Psoas muscle (tissue), 7 donors: ENCODE measurements at regions not wholly inside any gene's neighbourhood (a gene's known extent, or its start where the extent isn't known, plus 50 kb on each side); places are given as distances from the start of the nearest gene placed in this dataset.

Source experiments
- ATAC-seq, 4 donors: fragments of 200-7000 bp; cut with Tn5 transposase; one replicate each; pipeline ENCODE4 v1.9.1; 2020; ENCODE audit warnings: moderate library complexity in 3 of 4, mild to moderate bottlenecking in 2 of 4
- DNase-seq, 2 donors: peaks; one replicate each; pipeline ENCODE4 v3.0.0-alpha.2; 2020
- H3K27ac ChIP-seq: fragments of 200-600 bp; one replicate; pipeline ENCODE4 v1.8.0; 2022
- H3K27me3 ChIP-seq, 3 donors: fragments of 200-600 bp in 1 of 3; one replicate each; pipeline versions ENCODE4 v1.6.1 to v1.8.0; 2013 to 2022; ENCODE audit warnings: low read length in 2 of 3, mild to moderate bottlenecking in 2 of 3, moderate library complexity in 1 of 3; ENCODE audit not compliant: insufficient read depth in 3 of 3
- H3K36me3 ChIP-seq, 2 donors: fragments of 200-600 bp in 1 of 2; one replicate each; pipeline versions ENCODE4 v1.6.1 to v1.8.0; 2013 to 2022; ENCODE audit warnings: low read depth in 1 of 2, mild to moderate bottlenecking in 1 of 2, moderate library complexity in 1 of 2; ENCODE audit not compliant: insufficient read depth in 1 of 2
- H3K4me1 ChIP-seq: fragments of 200-600 bp; one replicate; pipeline ENCODE4 v1.8.0; 2022
- H3K4me3 ChIP-seq: fragments of 200-600 bp; one replicate; pipeline ENCODE4 v1.8.0; 2022; ENCODE audit warnings: mild to moderate bottlenecking
- H3K9me3 ChIP-seq: fragments of 200-600 bp; one replicate; pipeline ENCODE4 v1.8.0; 2022
- CTCF ChIP-seq: fragments of 200-600 bp; IDR thresholded peaks from one replicate; pipeline ENCODE4 v1.8.0; 2022; ENCODE audit warnings: antibody characterized with exemption
- WGBS, 3 donors: extraction: QIAGEN DNeasy Blood & Tissue Kit; methylation state at CpG; one replicate each; pipeline versions ENCODE4 v1.1.6 to v1.1.7; 2013; 5-methylcytosine and 5-hydroxymethylcytosine counted together
- intact Hi-C, 2 donors: fragments of 100-400 bp; cut with DNase I; formaldehyde crosslinking; loops; one replicate each; pipeline versions ENCODE4 v1.11.0 to v1.14.2; 2022
- donor health status: healthy with polysubstance abuse.
- donor health status: DM: no; HTN: no; CAD: no; lungs with moderate emphysema.
- donor health status: Bipolar disorder and iron deficiency.
- donor health status: healthy.
- donor health status: DM: yes; HTN: yes; CAD: no.
- donor health status: DM: no; HTN: no; CAD: no.
- donor health status: DM: yes; HTN: yes; CAD: no.

- ATAC-seq = no peak
- 88 to 95% (median 88%) methylated on average over 1 of the region's 1 CpG for WGBS, 3 donors
- TF ChIP-seq CTCF = no peak
Observed at GRCh38 chr6:165737396-165737795, 74.4 kb upstream of the PDE10A start.

DNA sequence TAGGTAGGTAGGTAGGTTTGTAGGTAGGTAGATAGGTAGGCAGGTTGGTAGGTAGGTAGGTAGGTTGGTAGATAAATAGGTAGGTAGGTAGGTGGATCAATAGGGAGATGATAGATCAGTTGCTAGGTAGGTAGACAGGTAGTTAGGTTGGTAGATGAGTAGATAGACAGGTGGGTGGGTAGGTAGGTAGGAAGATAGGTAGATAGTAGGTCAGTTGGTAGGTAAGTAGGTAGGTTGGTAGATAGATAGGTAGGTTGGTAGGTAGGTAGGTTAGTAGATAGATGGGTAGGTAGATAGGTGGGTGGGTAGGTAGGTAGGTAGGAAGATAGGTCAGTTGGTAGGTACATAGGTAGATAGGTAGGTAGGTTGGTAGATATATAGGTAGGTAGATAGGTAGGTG, 72.0 kb upstream of the PDE10A start:
- no peak for TF ChIP-seq CTCF
- ATAC-seq = no peak
- Histone ChIP-seq H3K4me3 (no peak overlapping the region), H3K27me3 (no peaks in the 10 kb centered on the region), H3K27ac (no peak overlapping the region), H3K36me3 (no peaks in the 10 kb centered on the region), H3K4me1 (no peaks in the 10 kb centered on the region), H3K9me3 (peaks cover 8% of the 10 kb centered on the region)
- no peak for DNase-seq
- intact Hi-C loops = no loop called here

More at GRCh38 chr6:165737396-165737795, 74.4 kb upstream of the PDE10A start:
- peaks cover 8% of the 10 kb centered on the region for H3K9me3 ChIP-seq
- no peak for DNase-seq
- no peaks in the 10 kb centered on the region for H3K36me3 ChIP-seq
- no peak overlapping the region for H3K27ac ChIP-seq
- no peaks in the 10 kb centered on the region for H3K27me3 ChIP-seq
- no peaks in the 10 kb centered on the region for H3K4me1 ChIP-seq
- intact Hi-C loops = no loop called here
- H3K4me3 ChIP-seq = no peak overlapping the region

DNA sequence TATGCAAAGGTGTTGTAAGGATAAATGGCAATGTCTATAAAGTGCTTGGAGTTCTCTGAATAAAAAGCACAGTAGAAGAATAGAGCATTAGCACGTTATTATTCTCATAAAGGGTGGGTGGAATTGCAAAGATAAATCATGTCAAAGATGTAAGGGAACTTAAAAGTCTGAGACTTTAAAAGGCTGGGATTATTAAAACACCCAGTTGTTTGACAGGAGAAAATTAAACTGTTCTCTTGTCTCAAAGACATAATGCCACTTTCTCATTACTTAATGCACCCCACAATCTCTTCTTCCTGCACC, 70.4 kb upstream of the PDE10A start:
- DNase-seq (no peak), ATAC-seq (no peak)
- intact Hi-C loops = no loop called here
- H3K27me3 ChIP-seq = no peaks in the 10 kb centered on the region
- no peaks in the 10 kb centered on the region for H3K4me1 ChIP-seq
- peaks cover 8% of the 10 kb centered on the region for H3K9me3 ChIP-seq
- no peaks in the 10 kb centered on the region for H3K36me3 ChIP-seq
- WGBS, 3 donors = 65 to 66% (median 65%) methylated on average over 1 of the region's 1 CpG
- no peak for TF ChIP-seq CTCF
- H3K4me3 ChIP-seq = no peak overlapping the region
- no peak overlapping the region for H3K27ac ChIP-seq

- no peak overlapping the region for H3K27ac ChIP-seq
- DNase-seq (no peak), ATAC-seq (no peak)
- no peaks in the 10 kb centered on the region for H3K27me3 ChIP-seq
- intact Hi-C loops = no loop called here
- TF ChIP-seq CTCF = no peak
- H3K4me3 ChIP-seq = no peak overlapping the region
- H3K4me1 ChIP-seq = no peaks in the 10 kb centered on the region
- no peaks in the 10 kb centered on the region for H3K36me3 ChIP-seq
- WGBS, 3 donors = 46 to 58% (median 50%) methylated on average over 15 of the region's 15 CpGs
- H3K9me3 ChIP-seq = peaks cover 8% of the 10 kb centered on the region
Observed at GRCh38 chr6:165732696-165733488, 69.9 kb upstream of the PDE10A start.

- Histone ChIP-seq H3K4me1 (no peaks in the 10 kb centered on the region), H3K27ac (no peak overlapping the region), H3K9me3 (no peaks in the 10 kb centered on the region), H3K4me3 (no peak overlapping the region), H3K27me3 (no peaks in the 10 kb centered on the region), H3K36me3 (no peaks in the 10 kb centered on the region)
- DNase-seq = no peak
- ATAC-seq = no peak
- peak; percentile 60 for TF ChIP-seq CTCF
- WGBS, 3 donors = 2 to 5% (median 3%) methylated on average over 1 of the region's 1 CpG
- intact Hi-C loops = loop anchor here in 1 of 2 donors (5.0 kb wide), 2 partner anchors 123 to 287 kb away; no protein-coding TSS in a partner anchor
Observed at GRCh38 chr6:165729307-165729936, 66.4 kb upstream of the PDE10A start.
